ENCODE measurements at regions not wholly inside any gene's neighbourhood (a gene's known extent, or its start where the extent isn't known, plus 50 kb on each side); places are given as distances from the start of the nearest gene placed in this dataset.
"Not testable (repeated sequence)": the region's sequence is repeated elsewhere in the genome, so short reads cannot be mapped to it uniquely, and the experiment has no call there.

- no peak for DNase-seq (ENCODE audit: low read depth in 4 of 4, low spot score in 2 of 4)
Observed at GRCh38 chr17:34475296-34475695, 104.1 kb upstream of the TMEM132E start.

GRCh38 chr17:34474706-34475105 is 104.7 kb upstream of the TMEM132E start:
- no peak for DNase-seq (ENCODE audit: low read depth in 4 of 4, low spot score in 2 of 4)

DNA sequence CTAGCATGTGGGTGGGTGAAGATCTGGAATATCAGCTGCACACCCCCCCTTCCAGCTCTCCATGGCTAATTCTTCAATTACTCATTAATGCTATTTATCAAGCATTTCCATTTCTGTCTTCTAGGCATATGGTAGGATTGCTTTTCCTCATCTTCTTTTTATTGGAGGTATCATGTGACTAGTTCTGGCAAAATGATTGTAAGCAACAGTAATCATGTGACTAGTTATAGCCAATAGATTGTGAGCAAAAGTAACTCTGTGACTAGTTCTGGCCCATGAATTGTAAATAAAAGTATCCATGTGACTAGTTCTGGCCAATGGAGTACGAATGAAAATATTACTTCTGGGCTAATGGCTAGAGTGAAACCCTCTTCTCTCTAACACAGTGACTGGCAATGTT is 107.0 kb upstream of the TMEM132E start:
- DNase-seq (ENCODE audit: low read depth in 4 of 4, low spot score in 2 of 4): no peak

GRCh38 chr17:34471278-34471677 is 108.1 kb upstream of the TMEM132E start:
- DNase-seq (ENCODE audit: low read depth in 4 of 4, low spot score in 2 of 4): not testable (repeated sequence)

DNA sequence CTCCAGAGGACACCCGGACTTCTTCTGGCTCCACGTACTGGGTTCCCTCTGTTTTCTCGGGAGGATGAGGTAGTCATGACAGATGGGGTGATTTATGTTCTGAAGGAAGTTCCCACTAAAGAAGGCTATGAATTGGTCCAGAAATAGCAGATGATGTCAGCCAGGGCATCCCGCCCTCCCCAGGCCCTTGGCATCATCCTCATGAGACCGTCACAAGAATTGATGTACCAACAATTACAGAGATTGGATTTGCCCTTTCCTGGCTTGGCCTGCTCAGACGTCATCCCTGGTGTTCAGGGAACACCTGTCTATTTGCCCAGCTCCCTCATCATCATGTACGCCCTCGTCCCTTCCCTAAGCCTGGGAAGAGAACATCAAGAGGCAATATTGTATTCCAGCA is 102.8 kb upstream of the CCL1 start:
- DNase-seq (ENCODE audit: low read depth in 4 of 4, low spot score in 2 of 4): no peak

GRCh38 chr17:34464812-34465211 is 101.8 kb upstream of the CCL1 start:
- DNase-seq (ENCODE audit: low read depth in 4 of 4, low spot score in 2 of 4): no peak

- no peak for DNase-seq (ENCODE audit: low read depth in 4 of 4, low spot score in 2 of 4)
Observed at GRCh38 chr17:34458266-34458665, 95.2 kb upstream of the CCL1 start.

DNA sequence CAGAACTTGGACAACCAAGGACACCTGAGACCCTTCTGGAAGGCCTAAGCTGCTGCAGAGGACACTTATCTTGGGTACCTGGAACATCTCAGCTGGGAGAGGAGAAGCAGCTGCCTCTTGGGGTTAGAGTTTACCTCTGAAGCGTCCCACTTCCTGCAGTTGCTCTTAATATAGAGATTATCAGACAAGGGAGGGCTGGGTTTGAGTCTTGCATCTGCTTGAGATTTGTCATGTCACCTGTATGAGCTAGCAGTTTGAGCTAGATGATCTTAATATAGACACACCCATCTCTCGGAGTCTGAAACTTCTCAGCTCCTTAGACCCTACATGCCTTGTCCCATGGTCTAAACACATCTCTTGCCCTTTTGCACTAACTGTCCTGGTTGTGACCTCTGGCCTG is 93.1 kb upstream of the CCL1 start:
- no peak for DNase-seq (ENCODE audit: low read depth in 4 of 4, low spot score in 2 of 4)

GRCh38 chr17:34452769-34453168 is 89.7 kb upstream of the CCL1 start:
- no peak for DNase-seq (ENCODE audit: low read depth in 4 of 4, low spot score in 2 of 4)

GRCh38 chr17:34451313-34451712 is 88.3 kb upstream of the CCL1 start:
- DNase-seq (ENCODE audit: low read depth in 4 of 4, low spot score in 2 of 4): no peak

DNA sequence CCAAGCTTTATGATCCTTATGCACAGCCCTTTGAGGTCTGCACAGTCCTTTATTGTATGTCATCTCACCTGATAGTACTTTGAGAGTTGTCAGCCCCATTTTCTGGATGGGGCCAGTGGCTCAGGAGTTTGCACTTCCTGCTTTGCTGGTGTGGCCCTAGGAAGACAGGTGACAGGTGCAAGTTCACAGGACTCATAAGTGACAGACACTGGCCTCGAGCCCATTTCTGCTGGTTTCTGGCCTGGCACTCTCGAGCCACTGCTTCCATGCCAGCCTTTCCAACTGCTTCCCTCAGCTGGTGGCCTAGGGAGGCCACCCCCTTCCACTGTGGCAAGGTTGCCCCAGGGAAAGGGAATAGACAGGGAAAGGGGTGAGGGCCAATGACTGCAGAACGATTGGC is 84.4 kb upstream of the CCL1 start:
- no peak for DNase-seq (ENCODE audit: low read depth in 4 of 4, low spot score in 2 of 4)

DNA sequence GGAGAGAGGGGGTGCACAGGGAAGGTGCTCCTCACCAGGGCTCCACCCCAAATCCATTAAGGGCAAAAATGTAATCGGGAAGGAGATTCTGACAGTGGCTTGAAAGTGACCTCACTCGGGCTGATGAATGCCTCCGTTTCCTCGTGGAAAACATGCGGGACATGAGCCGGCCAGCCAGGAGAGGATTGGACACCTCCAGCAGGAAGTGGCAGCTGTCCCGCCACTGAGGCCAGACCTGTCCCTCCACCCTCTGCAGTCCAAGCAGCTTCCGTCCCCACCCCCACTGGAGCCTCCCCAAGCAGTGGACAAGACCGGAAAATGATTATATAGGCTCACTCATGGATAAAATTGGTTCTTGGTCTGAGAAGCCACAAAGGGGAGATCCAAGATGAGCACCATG is 82.1 kb upstream of the CCL1 start:
- DNase-seq (ENCODE audit: low read depth in 4 of 4, low spot score in 2 of 4): no peak

- no peak for DNase-seq (ENCODE audit: low read depth in 4 of 4, low spot score in 2 of 4)
Observed at GRCh38 chr17:34443619-34444469, 80.8 kb upstream of the CCL1 start.

- no peak for DNase-seq (ENCODE audit: low read depth in 4 of 4, low spot score in 2 of 4)
Observed at GRCh38 chr17:34442387-34443111, 79.5 kb upstream of the CCL1 start.

GRCh38 chr17:34437188-34437587 is 74.2 kb upstream of the CCL1 start:
- no peak for DNase-seq (ENCODE audit: low read depth in 4 of 4, low spot score in 2 of 4)

DNA sequence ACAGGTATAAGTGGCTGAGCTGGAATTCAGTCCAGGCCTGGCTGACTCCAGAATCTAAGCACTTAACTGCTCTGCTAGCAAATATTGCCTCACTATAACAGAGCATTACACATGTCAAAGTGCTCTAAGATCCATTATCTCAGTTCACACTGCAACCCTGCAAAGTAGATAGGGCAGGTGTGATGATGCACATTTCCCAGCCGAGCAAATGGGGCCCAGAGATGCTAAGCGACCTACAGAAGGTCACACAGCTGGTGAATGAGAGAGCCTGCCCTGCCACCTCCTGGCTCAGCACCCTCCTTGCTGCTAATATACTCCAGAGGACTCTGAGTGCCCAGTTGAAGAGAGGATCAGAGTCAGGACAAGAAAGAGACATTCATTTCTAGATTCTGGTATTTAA is 73.6 kb upstream of the CCL1 start:
- DNase-seq (ENCODE audit: low read depth in 4 of 4, low spot score in 2 of 4): no peak

- DNase-seq (ENCODE audit: low read depth in 4 of 4, low spot score in 2 of 4): no peak
Observed at GRCh38 chr17:34435182-34435928, 72.3 kb upstream of the CCL1 start.

DNA sequence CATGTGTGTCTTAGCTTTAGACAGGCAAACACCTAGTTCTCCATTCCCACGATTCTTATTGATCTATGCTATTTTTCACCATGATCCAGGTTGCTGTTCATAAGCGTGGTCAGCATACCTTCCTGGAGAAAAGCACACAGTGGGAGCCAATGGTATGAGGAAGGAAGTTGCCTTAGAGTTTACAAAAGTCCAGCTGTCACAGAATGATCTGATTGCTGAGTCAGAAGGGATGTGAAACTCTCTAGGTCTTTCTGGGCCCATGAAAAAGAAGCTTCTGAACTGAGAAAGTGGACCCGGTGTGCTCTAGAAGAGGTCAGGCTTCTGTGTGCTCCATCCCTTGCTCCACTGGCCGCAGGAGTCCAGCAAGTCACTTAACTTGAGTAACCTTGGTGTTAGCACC is 71.0 kb upstream of the CCL1 start:
- no peak for DNase-seq (ENCODE audit: low read depth in 4 of 4, low spot score in 2 of 4)

DNA sequence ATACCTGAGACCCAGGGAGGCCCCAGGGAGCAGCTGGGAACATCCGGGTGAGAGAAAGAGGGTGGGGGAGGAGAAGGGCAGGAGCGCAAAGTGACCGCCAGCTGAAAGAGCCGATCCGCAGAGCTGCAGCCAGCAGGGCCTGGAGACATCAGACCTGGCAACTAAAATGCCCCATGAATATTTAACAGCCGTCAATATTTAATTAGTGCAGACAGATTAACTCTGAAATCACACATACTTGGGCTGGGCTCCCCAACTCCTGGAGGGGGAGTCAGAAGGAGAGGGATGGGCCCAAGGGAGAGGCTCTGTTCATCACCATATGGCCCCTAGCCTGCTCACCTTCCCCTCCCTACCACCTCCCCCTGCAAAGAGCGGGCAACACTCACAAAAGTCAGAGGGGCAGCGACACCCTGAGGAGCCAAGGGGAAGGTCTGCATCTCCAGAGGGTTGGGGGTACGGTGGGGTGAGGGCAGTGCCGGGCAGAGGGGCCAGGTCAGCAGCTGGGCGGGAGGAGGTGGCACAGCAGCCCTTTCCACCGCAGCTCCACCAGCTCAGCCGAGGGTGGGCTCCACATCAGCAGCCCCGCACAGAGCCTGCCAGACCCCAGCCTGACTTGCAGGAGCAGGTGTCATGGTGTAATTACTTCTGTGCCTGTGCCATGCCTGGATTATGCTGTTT is 61.9 kb upstream of the CCL1 start:
- DNase-seq (ENCODE audit: low read depth in 4 of 4, low spot score in 2 of 4): no peak

DNA sequence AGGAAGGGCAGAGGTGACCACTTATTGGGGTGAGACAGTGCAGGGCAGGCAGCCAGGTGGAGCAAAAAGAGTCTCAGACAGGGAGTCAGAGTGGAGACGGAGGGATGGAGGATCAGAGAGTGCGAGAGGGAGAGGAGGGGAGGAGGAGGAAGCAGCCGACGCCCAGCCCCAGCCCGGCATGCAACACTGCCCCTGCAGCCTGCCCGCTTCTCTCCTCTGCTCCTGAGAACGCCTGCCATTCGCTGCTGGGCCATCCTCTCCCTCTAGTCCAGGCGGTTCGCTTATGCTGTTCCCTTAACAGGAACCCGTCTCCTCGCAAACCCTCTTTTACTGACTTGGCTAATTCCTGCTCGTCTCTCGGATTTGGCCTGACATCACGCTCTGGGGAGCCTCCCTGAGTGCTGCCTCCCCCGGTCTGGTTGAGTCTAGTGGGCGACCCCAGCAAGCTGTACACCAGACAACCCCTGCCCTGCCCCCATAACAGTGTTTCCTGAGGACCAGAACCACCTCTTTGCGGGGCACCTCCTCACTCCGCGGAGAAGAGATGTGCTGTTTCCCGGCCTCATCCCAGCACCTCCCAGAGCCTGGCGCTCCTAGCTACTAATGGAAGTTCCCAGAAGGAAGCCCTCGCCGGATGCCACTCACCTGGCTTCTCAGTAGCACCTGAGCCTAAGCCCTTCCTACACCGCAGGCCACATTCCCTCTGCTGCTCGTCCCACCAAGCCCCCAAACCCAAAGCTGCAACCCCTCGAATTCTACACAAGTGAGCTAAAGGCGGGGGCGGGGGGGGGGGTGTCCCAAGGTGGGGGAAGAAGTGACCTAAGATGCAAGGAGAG is 61.2 kb upstream of the CCL1 start:
- DNase-seq (ENCODE audit: low read depth in 4 of 4, low spot score in 2 of 4): no peak
